H9 (cell line): ENCODE measurements at regions not wholly inside any gene's neighbourhood (a gene's known extent, or its start where the extent isn't known, plus 50 kb on each side); places are given as distances from the start of the nearest gene placed in this dataset.

Experiments used
- DNase-seq: peaks from one replicate; pipeline ENCODE4 v3.0.0-alpha.2; 2017
- H2AFZ ChIP-seq: one replicate; pipeline ENCODE4 v1.6.1; 2013; ENCODE audit warnings: mild to moderate bottlenecking, low read length, control low read depth, moderate library complexity
- H2AK5ac ChIP-seq: 2 replicates; pipeline ENCODE4 v1.6.1; 2013; ENCODE audit warnings: low read length, control low read depth, mixed read lengths; ENCODE audit not compliant: insufficient read length
- H2BK120ac ChIP-seq: one replicate; pipeline ENCODE4 v1.6.1; 2013; ENCODE audit warnings: low read depth, mild to moderate bottlenecking, low read length, control low read depth, inconsistent platforms; ENCODE audit not compliant: poor library complexity, severe bottlenecking
- H2BK12ac ChIP-seq: 2 replicates; pipeline ENCODE4 v1.6.1; 2013; ENCODE audit warnings: low read length, control low read depth, mixed read lengths, low read depth; ENCODE audit not compliant: insufficient read length
- H2BK15ac ChIP-seq: 2 replicates; pipeline ENCODE4 v1.6.1; 2013; ENCODE audit warnings: low read depth, low read length, control low read depth
- H2BK20ac ChIP-seq: one replicate; pipeline ENCODE4 v1.6.1; 2013; ENCODE audit warnings: low read depth, mild to moderate bottlenecking, low read length, control low read depth, inconsistent platforms; ENCODE audit not compliant: poor library complexity, severe bottlenecking
- H2BK5ac ChIP-seq: 2 replicates; pipeline ENCODE4 v1.6.1; 2013; ENCODE audit warnings: low read length, control low read depth, mixed read lengths; ENCODE audit not compliant: insufficient read length
- H3K14ac ChIP-seq: 2 replicates; pipeline ENCODE4 v1.6.1; 2013; ENCODE audit warnings: low read length, control low read depth; ENCODE audit not compliant: insufficient read depth
- H3K18ac ChIP-seq: 2 replicates; pipeline ENCODE4 v1.6.1; 2013; ENCODE audit warnings: low read depth, mild to moderate bottlenecking, mixed read lengths, low read length, control low read depth; ENCODE audit not compliant: insufficient read length
- H3K23ac ChIP-seq: 2 replicates; pipeline ENCODE4 v1.6.1; 2013; ENCODE audit warnings: low read length, control low read depth, mixed read lengths, low read depth; ENCODE audit not compliant: insufficient read length
- H3K23me2 ChIP-seq: 2 replicates; pipeline ENCODE4 v1.6.1; 2013; ENCODE audit warnings: low read depth, mild to moderate bottlenecking, mixed read lengths, low read length, control low read depth; ENCODE audit not compliant: insufficient read length, poor library complexity, severe bottlenecking
- H3K27ac ChIP-seq: 2 replicates; pipeline ENCODE4 v1.5.1; 2013; ENCODE audit warnings: low read length, control low read depth, mixed read lengths, low read depth; ENCODE audit not compliant: insufficient read length
- H3K27me3 ChIP-seq: 2 replicates; pipeline ENCODE4 v1.6.1; 2013; ENCODE audit warnings: low read length, control low read depth, inconsistent platforms; ENCODE audit not compliant: insufficient read depth
- H3K4ac ChIP-seq: 2 replicates; pipeline ENCODE4 v1.6.1; 2013; ENCODE audit warnings: low read depth, mild to moderate bottlenecking, control low read depth, inconsistent platforms, low read length, moderate library complexity
- H3K4me1 ChIP-seq: 2 replicates; pipeline ENCODE4 v1.6.1; 2013; ENCODE audit warnings: low read length, control low read depth, inconsistent platforms; ENCODE audit not compliant: insufficient read depth
- H3K4me2 ChIP-seq: 2 replicates; pipeline ENCODE4 v1.6.1; 2013; ENCODE audit warnings: low read length, control low read depth, mixed read lengths; ENCODE audit not compliant: insufficient read length, insufficient read depth
- H3K56ac ChIP-seq: 2 replicates; pipeline ENCODE4 v1.6.1; 2013; ENCODE audit warnings: low read depth, mild to moderate bottlenecking, mixed read lengths, low read length, control low read depth; ENCODE audit not compliant: insufficient read length
- H3K79me1 ChIP-seq: 2 replicates; pipeline ENCODE4 v1.6.1; 2013; ENCODE audit warnings: low read depth, mild to moderate bottlenecking, moderate library complexity, low read length, control low read depth, inconsistent platforms; ENCODE audit not compliant: insufficient read depth, poor library complexity, severe bottlenecking
- H3K79me2 ChIP-seq: 2 replicates; pipeline ENCODE4 v1.6.1; 2013; ENCODE audit warnings: low read length, control low read depth, inconsistent platforms; ENCODE audit not compliant: insufficient read depth
- H3K9ac ChIP-seq: 2 replicates; pipeline ENCODE4 v1.6.1; 2013; ENCODE audit warnings: low read length, control low read depth, mixed read lengths; ENCODE audit not compliant: insufficient read length; ENCODE audit errors: extremely low read depth
- H3K9me3 ChIP-seq: one replicate; pipeline ENCODE4 v1.6.1; 2013; ENCODE audit warnings: low read depth, low read length, inconsistent platforms; ENCODE audit not compliant: control insufficient read depth
- H3T11ph ChIP-seq: one replicate; pipeline ENCODE4 v1.6.1; 2013; ENCODE audit warnings: mild to moderate bottlenecking, low read length, control low read depth, inconsistent platforms
- H4K20me1 ChIP-seq: one replicate; pipeline ENCODE4 v1.6.1; 2013; ENCODE audit not compliant: control insufficient read depth, insufficient read length, insufficient read depth
- H4K5ac ChIP-seq: 2 replicates; pipeline ENCODE4 v1.6.1; 2013; ENCODE audit warnings: low read depth, mild to moderate bottlenecking, mixed read lengths, low read length, control low read depth; ENCODE audit not compliant: insufficient read length
- H4K8ac ChIP-seq: replicated peaks from 2 replicates; pipeline ENCODE4 v1.6.1; 2013; ENCODE audit warnings: low read length, control low read depth, mixed read lengths, low read depth; ENCODE audit not compliant: insufficient read length
- H4K91ac ChIP-seq: 2 replicates; pipeline ENCODE4 v1.6.1; 2013; ENCODE audit warnings: low read depth, mild to moderate bottlenecking, moderate library complexity, mixed read lengths, low read length, control low read depth; ENCODE audit not compliant: insufficient read length
- H3K27ac Mint-ChIP-seq, 3 experiments: 2 replicates in 2 of 3; 3 replicates in 1 of 3; pipeline ENCODE4 v1.8.0; 2020 to 2021; ENCODE audit warnings: mixed read lengths in 3 of 3, mild to moderate bottlenecking in 1 of 3, moderate library complexity in 1 of 3
- H3K27me3 Mint-ChIP-seq: 2 replicates; pipeline ENCODE4 v1.8.0; 2021; ENCODE audit warnings: low read depth, mild to moderate bottlenecking, moderate library complexity, mixed read lengths
- H3K36me3 Mint-ChIP-seq, 3 experiments: 2 replicates in 2 of 3; 3 replicates in 1 of 3; pipeline ENCODE4 v1.8.0; 2020 to 2021; ENCODE audit warnings: low read depth in 3 of 3, mixed read lengths in 3 of 3; ENCODE audit not compliant: insufficient read depth in 1 of 3
- H3K4me1 Mint-ChIP-seq, 2 experiments: 2 replicates each; pipeline ENCODE4 v1.8.0; 2020; ENCODE audit warnings: mixed read lengths in 2 of 2
- H3K4me3 Mint-ChIP-seq, 2 experiments: 2 replicates in 1 of 2; 3 replicates in 1 of 2; pipeline ENCODE4 v1.8.0; 2020 to 2021; ENCODE audit warnings: mild to moderate bottlenecking in 2 of 2, mixed read lengths in 2 of 2, moderate library complexity in 1 of 2
- H3K9me3 Mint-ChIP-seq, 2 experiments: 2 replicates in 1 of 2; 3 replicates in 1 of 2; pipeline ENCODE4 v1.8.0; 2020; ENCODE audit warnings: mild to moderate bottlenecking in 2 of 2, mixed read lengths in 2 of 2, moderate library complexity in 1 of 2
- WGBS: extraction: QIAGEN DNeasy Blood & Tissue Kit; methylation state at CpG from one replicate; pipeline ENCODE4 v1.1.7; 2013; ENCODE audit warnings: missing lambda C conversion rate, low lambda C conversion rate, mixed read lengths; ENCODE audit not compliant: insufficient read length; ENCODE audit errors: extremely low coverage; 5-methylcytosine and 5-hydroxymethylcytosine counted together
- TF ChIP-seq, protein P1 (sequence below): fragments of 200-600 bp; sonication (generic); conservative IDR thresholded peaks from 3 replicates; pipeline ENCODE4 v1.8.0; 2021; ENCODE audit warnings: antibody characterized with exemption, mild to moderate bottlenecking

DNA sequence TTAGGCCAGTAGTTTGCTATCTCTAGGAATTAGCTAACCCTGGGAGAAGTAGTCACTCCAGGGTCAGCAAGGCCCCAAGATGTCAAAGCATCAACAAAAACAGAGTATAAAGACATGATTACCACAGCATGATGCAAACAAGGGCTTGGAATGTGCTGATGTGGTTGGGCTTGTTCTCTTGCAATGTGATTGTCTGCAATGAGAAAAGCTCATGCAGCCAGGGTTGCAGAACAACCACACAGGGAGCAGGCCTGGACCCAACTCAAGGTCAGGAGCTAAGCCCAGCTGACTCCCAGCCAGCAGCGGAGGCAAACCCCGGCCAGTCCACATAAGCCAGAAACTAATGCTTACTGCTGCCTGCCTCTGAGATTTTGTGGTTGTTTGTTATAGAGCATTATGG, 132.4 kb upstream of the ZC3H12C start:
- H3K27me3 Mint-ChIP-seq: no peaks in the 10 kb centered on the region
- no peaks in the 10 kb centered on the region for H3K23me2 ChIP-seq
- H3K18ac ChIP-seq: no peak overlapping the region
- no peak overlapping the region for H3K23ac ChIP-seq
- no peaks in the 10 kb centered on the region; a peak in 1 of 7 replicates for H3K36me3 Mint-ChIP-seq
- no peaks in the 10 kb centered on the region for H3K79me1 ChIP-seq
- peak overlapping the region; percentile 2 to 47 (median 2); a peak in 4 of 7 replicates for H3K27ac Mint-ChIP-seq
- H3K4ac ChIP-seq: no peak overlapping the region
- no peaks in the 10 kb centered on the region for H3K4me1 ChIP-seq
- H3K79me2 ChIP-seq: no peaks in the 10 kb centered on the region
- H2BK5ac ChIP-seq: no peak overlapping the region
- no peak overlapping the region for H2BK15ac ChIP-seq
- no peak overlapping the region for H3T11ph ChIP-seq
- TF ChIP-seq, protein P1, sequence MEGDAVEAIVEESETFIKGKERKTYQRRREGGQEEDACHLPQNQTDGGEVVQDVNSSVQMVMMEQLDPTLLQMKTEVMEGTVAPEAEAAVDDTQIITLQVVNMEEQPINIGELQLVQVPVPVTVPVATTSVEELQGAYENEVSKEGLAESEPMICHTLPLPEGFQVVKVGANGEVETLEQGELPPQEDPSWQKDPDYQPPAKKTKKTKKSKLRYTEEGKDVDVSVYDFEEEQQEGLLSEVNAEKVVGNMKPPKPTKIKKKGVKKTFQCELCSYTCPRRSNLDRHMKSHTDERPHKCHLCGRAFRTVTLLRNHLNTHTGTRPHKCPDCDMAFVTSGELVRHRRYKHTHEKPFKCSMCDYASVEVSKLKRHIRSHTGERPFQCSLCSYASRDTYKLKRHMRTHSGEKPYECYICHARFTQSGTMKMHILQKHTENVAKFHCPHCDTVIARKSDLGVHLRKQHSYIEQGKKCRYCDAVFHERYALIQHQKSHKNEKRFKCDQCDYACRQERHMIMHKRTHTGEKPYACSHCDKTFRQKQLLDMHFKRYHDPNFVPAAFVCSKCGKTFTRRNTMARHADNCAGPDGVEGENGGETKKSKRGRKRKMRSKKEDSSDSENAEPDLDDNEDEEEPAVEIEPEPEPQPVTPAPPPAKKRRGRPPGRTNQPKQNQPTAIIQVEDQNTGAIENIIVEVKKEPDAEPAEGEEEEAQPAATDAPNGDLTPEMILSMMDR: no peak
- H3K27me3 ChIP-seq: no peaks in the 10 kb centered on the region
- no peak overlapping the region for H3K4me3 Mint-ChIP-seq
- H3K56ac ChIP-seq: no peak overlapping the region
- no peaks in the 10 kb centered on the region for H3K9me3 Mint-ChIP-seq
- no peaks in the 10 kb centered on the region for H4K20me1 ChIP-seq
- no peak overlapping the region for H3K27ac ChIP-seq
- H3K4me1 Mint-ChIP-seq: peaks cover 15 to 25% of the 10 kb centered on the region in 2 experiments
- no peak overlapping the region for H3K14ac ChIP-seq
- DNase-seq: no peak
- no peak overlapping the region for H4K8ac ChIP-seq
- no peak overlapping the region for H3K4me2 ChIP-seq
- no peak overlapping the region for H2AFZ ChIP-seq
- WGBS: no CpG with 5 or more reads among the region's 2 CpGs
- H2AK5ac ChIP-seq: no peak overlapping the region
- no peak overlapping the region for H4K5ac ChIP-seq
- no peaks in the 10 kb centered on the region for H3K9me3 ChIP-seq
- H2BK12ac ChIP-seq: no peak overlapping the region
- no peak overlapping the region for H2BK120ac ChIP-seq
- no peak overlapping the region for H2BK20ac ChIP-seq
- no peak overlapping the region for H4K91ac ChIP-seq
- no peak overlapping the region for H3K9ac ChIP-seq
